BLaER1 (cell line): ENCODE measurements at regions not wholly inside any gene's neighbourhood (a gene's known extent, or its start where the extent isn't known, plus 50 kb on each side); places are given as distances from the start of the nearest gene placed in this dataset.

Source experiments
- H3K27ac ChIP-seq: shearing (Covaris generic); formaldehyde crosslinking; 2 replicates; pipeline ENCODE4 v1.8.1; 2022
- H3K27me3 ChIP-seq: shearing (Covaris generic); formaldehyde crosslinking; 2 replicates; pipeline ENCODE4 v1.8.1; 2022
- H3K36me3 ChIP-seq: shearing (Covaris generic); formaldehyde crosslinking; 2 replicates; pipeline ENCODE4 v1.8.1; 2022
- H3K4me1 ChIP-seq: shearing (Covaris generic); formaldehyde crosslinking; 2 replicates; pipeline ENCODE4 v1.8.1; 2022
- H3K4me2 ChIP-seq: shearing (Covaris generic); formaldehyde crosslinking; 2 replicates; pipeline ENCODE4 v1.8.1; 2022
- H3K4me3 ChIP-seq: shearing (Covaris generic); formaldehyde crosslinking; 2 replicates; pipeline ENCODE4 v1.8.1; 2022
- H3K9ac ChIP-seq: shearing (Covaris generic); formaldehyde crosslinking; 2 replicates; pipeline ENCODE4 v1.8.1; 2022
- H3K9me3 ChIP-seq: shearing (Covaris generic); formaldehyde crosslinking; 2 replicates; pipeline ENCODE4 v1.8.1; 2022
- H4K20me1 ChIP-seq: shearing (Covaris generic); formaldehyde crosslinking; 2 replicates; pipeline ENCODE4 v1.8.1; 2022
- Cebpa-rat ChIP-seq: shearing (Covaris generic); IDR thresholded peaks from 2 replicates; pipeline ENCODE4 v1.8.1; 2022

GRCh38 chr2:18247282-18248110 is 313.0 kb downstream of the RDH14 start:
- Histone ChIP-seq H3K27me3 (no peaks in the 10 kb centered on the region), H3K36me3 (no peaks in the 10 kb centered on the region), H3K9ac (no peak overlapping the region), H3K9me3 (no peaks in the 10 kb centered on the region), H3K4me2 (no peak overlapping the region), H3K4me1 (0 out of 2 replicates have a peak, but pooled peaks cover 4% of the 10 kb centered on the region), H4K20me1 (no peaks in the 10 kb centered on the region), H3K4me3 (no peak overlapping the region), H3K27ac (no peak overlapping the region)
- no peak for TF ChIP-seq Cebpa-rat

- Histone ChIP-seq H3K9me3 (no peaks in the 10 kb centered on the region), H3K9ac (no peak overlapping the region), H3K4me1 (0 out of 2 replicates have a peak, but pooled peaks cover 4% of the 10 kb centered on the region), H3K36me3 (no peaks in the 10 kb centered on the region), H4K20me1 (no peaks in the 10 kb centered on the region), H3K4me2 (no peak overlapping the region), H3K27me3 (no peaks in the 10 kb centered on the region), H3K4me3 (no peak overlapping the region), H3K27ac (no peak overlapping the region)
- no peak for TF ChIP-seq Cebpa-rat
Observed at GRCh38 chr2:18245375-18245774, 315.1 kb downstream of the RDH14 start.

- Histone ChIP-seq H4K20me1 (no peaks in the 10 kb centered on the region), H3K4me3 (no peak overlapping the region), H3K9me3 (no peaks in the 10 kb centered on the region), H3K27me3 (no peaks in the 10 kb centered on the region), H3K4me2 (no peak overlapping the region), H3K36me3 (no peaks in the 10 kb centered on the region), H3K9ac (no peak overlapping the region), H3K4me1 (0 out of 2 replicates have a peak, but pooled peaks cover 4% of the 10 kb centered on the region), H3K27ac (no peak overlapping the region)
- TF ChIP-seq Cebpa-rat: no peak
Observed at GRCh38 chr2:18244845-18245244, 315.6 kb downstream of the RDH14 start.

- Histone ChIP-seq H3K4me2 (no peak overlapping the region), H3K4me1 (0 out of 2 replicates have a peak, but pooled peaks cover 4% of the 10 kb centered on the region), H3K27ac (no peak overlapping the region), H3K4me3 (no peak overlapping the region), H3K9ac (no peak overlapping the region), H4K20me1 (no peaks in the 10 kb centered on the region), H3K27me3 (no peaks in the 10 kb centered on the region), H3K36me3 (no peaks in the 10 kb centered on the region), H3K9me3 (no peaks in the 10 kb centered on the region)
- TF ChIP-seq Cebpa-rat: no peak
Observed at GRCh38 chr2:18243816-18244215, 316.6 kb downstream of the RDH14 start.

GRCh38 chr2:18242716-18243115 is 317.7 kb downstream of the RDH14 start:
- TF ChIP-seq Cebpa-rat: no peak
- H3K27ac ChIP-seq: no peak overlapping the region
- no peaks in the 10 kb centered on the region for H3K36me3 ChIP-seq
- H3K4me2 ChIP-seq: no peak overlapping the region
- H4K20me1 ChIP-seq: no peaks in the 10 kb centered on the region
- H3K27me3 ChIP-seq: no peaks in the 10 kb centered on the region
- H3K9me3 ChIP-seq: no peaks in the 10 kb centered on the region
- H3K4me1 ChIP-seq: 0 out of 2 replicates have a peak, but pooled peaks cover 4% of the 10 kb centered on the region
- H3K4me3 ChIP-seq: no peak overlapping the region
- H3K9ac ChIP-seq: no peak overlapping the region

- no peak overlapping the region for H3K27ac ChIP-seq
- TF ChIP-seq Cebpa-rat: no peak
- no peak overlapping the region for H3K4me3 ChIP-seq
- no peaks in the 10 kb centered on the region for H3K4me1 ChIP-seq
- no peaks in the 10 kb centered on the region for H3K9me3 ChIP-seq
- H3K9ac ChIP-seq: no peak overlapping the region
- H3K4me2 ChIP-seq: no peak overlapping the region
- H4K20me1 ChIP-seq: no peaks in the 10 kb centered on the region
- H3K27me3 ChIP-seq: no peaks in the 10 kb centered on the region
- no peaks in the 10 kb centered on the region for H3K36me3 ChIP-seq
Observed at GRCh38 chr2:18238209-18238608, 322.2 kb downstream of the RDH14 start.

- TF ChIP-seq Cebpa-rat: no peak
- Histone ChIP-seq H3K9me3 (no peaks in the 10 kb centered on the region), H3K9ac (no peak overlapping the region), H3K27me3 (no peaks in the 10 kb centered on the region), H3K36me3 (no peaks in the 10 kb centered on the region), H3K4me2 (no peak overlapping the region), H3K4me3 (no peak overlapping the region), H3K4me1 (no peaks in the 10 kb centered on the region), H4K20me1 (no peaks in the 10 kb centered on the region), H3K27ac (no peak overlapping the region)
Observed at GRCh38 chr2:18237298-18237697, 323.2 kb downstream of the RDH14 start.

GRCh38 chr2:18232731-18233438 is 327.6 kb downstream of the RDH14 start:
- Histone ChIP-seq H3K4me2 (no peak overlapping the region), H3K36me3 (no peaks in the 10 kb centered on the region)
- no peak for TF ChIP-seq Cebpa-rat

GRCh38 chr2:18230668-18231067 is 329.8 kb downstream of the RDH14 start:
- Histone ChIP-seq H3K4me1 (no peaks in the 10 kb centered on the region), H3K27ac (no peak overlapping the region), H3K9ac (no peak overlapping the region), H4K20me1 (no peaks in the 10 kb centered on the region), H3K4me3 (no peak overlapping the region), H3K36me3 (no peaks in the 10 kb centered on the region), H3K9me3 (peaks cover 7% of the 10 kb centered on the region; the same call in 1 of the 2 replicates), H3K4me2 (no peak overlapping the region), H3K27me3 (no peaks in the 10 kb centered on the region)
- TF ChIP-seq Cebpa-rat: no peak

More at GRCh38 chr2:18232731-18233438, 327.6 kb downstream of the RDH14 start:
- H3K27me3 ChIP-seq: no peaks in the 10 kb centered on the region
- H4K20me1 ChIP-seq: no peaks in the 10 kb centered on the region
- no peaks in the 10 kb centered on the region for H3K9me3 ChIP-seq
- H3K9ac ChIP-seq: no peak overlapping the region
- H3K27ac ChIP-seq: no peak overlapping the region
- H3K4me3 ChIP-seq: no peak overlapping the region
- H3K4me1 ChIP-seq: no peaks in the 10 kb centered on the region

GRCh38 chr2:18219676-18220075 is 340.8 kb downstream of the RDH14 start:
- Histone ChIP-seq H4K20me1 (no peaks in the 10 kb centered on the region), H3K9me3 (no peaks in the 10 kb centered on the region), H3K4me2 (no peak overlapping the region), H3K9ac (no peak overlapping the region), H3K4me3 (no peak overlapping the region), H3K27me3 (no peaks in the 10 kb centered on the region), H3K27ac (no peak overlapping the region), H3K4me1 (peaks cover 7% of the 10 kb centered on the region), H3K36me3 (no peaks in the 10 kb centered on the region)
- no peak for TF ChIP-seq Cebpa-rat
